Femur (tissue), 1 donor: ENCODE measurements at regions not wholly inside any gene's neighbourhood (a gene's known extent, or its start where the extent isn't known, plus 50 kb on each side); places are given as distances from the start of the nearest gene placed in this dataset.
A peak's percentile ranks its signal among the peaks of the same experiment; 100 is the strongest.

ENCODE experiments used
- DNase-seq: peaks from one replicate; pipeline ENCODE4 v3.0.0-alpha.2; 2017

DNA sequence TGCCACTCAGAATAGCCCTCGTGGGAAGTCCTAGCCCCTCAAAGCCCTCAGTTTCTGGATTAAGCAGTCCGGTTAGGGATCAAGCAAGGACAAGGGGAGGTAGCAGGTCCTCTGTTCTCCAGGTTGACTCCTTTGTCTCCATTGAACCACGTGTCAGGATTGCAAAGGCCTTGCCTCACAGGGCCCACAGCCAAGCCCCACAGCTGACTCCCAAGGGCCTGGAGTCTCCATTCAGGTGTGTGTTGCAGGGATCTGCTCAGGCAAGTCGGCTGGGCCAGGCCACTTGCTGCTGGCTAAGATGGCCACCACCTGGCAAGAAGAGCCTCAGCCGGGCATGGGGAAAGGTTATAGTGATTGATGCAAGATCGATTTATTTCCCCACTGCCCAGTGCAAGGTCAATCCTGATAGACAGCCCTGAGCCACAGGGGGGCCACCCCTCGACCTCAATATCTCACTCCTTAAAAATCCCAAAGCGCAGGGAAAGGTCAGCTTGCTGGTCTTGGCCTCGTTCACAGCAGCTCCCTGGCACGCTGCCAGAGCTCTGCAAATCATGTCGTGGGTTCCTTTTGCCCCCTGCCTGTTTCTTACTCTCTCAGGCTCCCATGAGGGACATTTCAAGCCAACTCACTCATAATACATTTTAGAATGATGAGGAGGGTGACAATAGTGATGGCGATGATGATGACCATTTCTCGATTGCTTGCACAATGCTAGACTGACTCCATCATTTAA lies 75.9 kb downstream of the EDN3 start:
- no peak for DNase-seq

DNA sequence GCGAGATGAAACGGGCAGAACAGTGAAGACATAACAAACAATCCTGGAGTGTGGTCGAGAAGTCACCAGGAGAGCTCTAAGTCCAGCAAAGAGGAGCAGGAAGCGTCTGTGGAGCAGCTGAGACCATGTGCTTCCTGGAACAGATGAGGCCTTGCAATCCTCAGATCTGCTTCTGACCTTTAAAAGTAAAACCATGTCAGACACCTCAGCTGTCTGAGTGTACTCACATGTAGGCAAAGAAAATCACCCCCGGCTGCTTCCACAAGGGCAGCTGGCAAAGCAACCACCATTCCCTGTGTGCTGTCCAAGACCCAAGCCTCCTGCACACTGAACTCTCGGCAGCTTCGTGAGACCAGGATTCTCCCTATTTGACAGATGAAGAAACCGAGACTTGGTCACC lies 76.6 kb downstream of the EDN3 start:
- no peak for DNase-seq

DNA sequence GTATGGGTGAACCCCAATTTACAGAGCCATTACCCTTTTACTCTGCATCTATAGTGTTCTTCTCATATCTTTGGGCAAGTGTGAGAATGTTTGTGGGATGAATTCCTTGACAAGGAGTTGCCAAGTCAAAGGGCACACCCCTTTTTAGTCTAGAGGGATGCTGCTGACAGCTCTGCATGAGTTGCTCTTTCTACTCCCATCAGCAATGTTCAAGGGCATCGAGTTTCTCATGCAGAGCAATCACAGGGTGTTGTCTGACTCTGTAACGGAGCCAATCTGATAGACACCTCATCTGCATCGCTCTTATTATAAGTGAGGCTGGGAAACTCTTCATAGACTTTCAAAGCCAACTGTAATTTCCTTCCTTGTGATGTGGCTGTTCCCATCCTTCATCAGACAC lies 77.4 kb downstream of the EDN3 start:
- no peak for DNase-seq

DNA sequence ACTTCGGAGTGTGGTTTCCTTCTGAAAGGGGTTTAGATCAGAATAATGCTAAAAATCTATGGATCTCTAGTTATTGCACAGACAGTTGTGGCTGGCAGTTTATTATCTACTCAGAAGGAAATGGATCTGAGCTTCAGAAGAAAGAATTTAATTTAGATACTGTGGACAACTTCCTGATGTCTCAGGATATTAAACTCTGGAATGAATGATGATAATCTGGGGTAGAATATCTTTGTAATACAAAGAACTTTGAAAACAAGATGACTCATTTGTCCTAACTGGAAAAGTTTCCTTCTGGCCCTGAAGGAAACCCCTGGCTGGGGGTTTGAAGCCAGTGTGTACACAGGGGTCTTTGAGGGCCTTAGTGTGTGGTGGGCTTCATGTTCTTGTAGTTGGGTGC lies 78.0 kb downstream of the EDN3 start:
- no peak for DNase-seq

DNA sequence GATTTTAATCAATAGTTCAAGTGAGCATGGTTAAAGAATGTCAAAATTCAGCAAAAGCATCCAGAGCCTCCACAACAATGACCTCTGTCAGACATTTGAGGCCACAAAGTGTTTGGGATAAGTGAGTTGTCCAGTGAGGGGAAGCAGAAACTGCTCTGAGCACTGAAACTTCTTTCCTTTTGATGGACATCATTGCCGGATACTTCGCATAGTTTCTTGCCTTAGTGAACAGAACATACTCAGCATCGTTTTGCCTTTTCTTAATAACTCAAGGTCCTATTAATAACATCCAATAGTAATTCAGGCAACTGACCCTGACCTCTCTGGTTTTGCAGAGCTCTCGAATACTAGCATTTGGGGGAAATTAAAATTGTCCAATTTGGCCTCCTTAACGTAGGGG lies 78.6 kb downstream of the EDN3 start:
- no peak for DNase-seq

DNA sequence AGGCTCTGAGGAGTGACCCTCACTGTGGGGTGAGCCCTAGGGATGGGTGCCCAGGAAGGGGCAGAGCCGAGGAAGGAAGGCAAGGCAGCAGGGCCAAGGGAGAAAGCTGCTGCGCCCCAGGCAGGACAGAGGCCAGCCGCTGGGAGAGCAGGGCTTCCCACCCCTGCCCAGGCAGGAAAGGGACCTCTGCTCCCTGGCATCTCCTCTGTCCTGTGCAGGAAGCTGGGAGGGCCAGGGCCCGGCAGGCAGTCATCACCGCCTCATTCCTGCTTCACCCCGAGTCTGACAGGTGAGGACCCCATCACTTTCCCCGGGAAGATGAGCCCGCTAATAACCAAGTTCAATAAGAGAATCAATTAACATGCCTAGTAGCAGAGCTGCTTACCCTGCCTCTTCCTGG lies 81.3 kb downstream of the EDN3 start:
- no peak for DNase-seq

DNA sequence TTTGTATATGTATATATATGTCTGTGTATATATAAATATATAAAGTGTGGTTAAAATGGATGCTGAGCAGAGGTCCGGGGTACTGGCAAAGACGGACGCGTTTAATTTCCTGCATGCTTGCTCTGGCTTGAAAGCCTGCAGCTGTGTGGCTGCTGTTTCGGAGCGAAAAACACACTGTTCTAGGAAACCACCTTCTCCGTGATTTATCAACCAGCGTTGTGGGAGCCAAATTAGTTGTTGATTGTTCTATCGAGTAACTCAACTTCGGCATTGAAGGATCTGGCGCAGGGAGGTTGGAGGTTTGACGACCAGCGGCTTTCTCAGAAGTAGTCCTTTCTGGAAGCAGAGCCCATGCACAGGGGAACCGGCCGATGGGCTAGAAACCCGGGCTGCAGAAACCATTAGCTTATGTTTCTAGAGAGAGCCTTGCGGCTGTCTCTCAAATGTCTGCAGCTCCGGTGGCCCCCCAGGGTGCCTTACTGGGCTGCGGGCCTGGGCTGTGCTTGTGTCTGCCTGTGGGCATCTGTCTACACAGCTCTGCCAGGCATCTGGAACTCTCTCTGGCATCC lies 81.8 kb downstream of the EDN3 start:
- no peak for DNase-seq

DNA sequence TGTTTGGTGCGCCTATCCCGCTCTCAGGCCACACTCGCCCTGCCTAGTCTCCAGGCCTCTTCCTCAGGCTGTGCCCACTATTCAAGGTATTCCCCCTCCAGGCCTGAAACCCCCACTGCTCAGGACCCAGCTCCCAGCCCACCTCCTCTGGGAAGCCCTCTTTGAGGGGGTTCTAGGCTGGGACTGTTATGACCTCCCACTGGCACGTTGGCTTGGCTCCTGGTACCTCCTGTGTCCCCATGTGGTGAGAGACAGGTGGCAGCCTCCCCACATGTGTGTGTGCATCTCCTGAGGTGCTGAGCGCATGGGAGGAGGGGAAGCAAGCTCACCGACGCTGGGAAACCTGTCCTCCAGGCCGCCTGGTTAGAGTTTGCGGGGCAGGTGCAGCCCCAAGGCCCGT lies 82.5 kb downstream of the EDN3 start:
- no peak for DNase-seq

DNA sequence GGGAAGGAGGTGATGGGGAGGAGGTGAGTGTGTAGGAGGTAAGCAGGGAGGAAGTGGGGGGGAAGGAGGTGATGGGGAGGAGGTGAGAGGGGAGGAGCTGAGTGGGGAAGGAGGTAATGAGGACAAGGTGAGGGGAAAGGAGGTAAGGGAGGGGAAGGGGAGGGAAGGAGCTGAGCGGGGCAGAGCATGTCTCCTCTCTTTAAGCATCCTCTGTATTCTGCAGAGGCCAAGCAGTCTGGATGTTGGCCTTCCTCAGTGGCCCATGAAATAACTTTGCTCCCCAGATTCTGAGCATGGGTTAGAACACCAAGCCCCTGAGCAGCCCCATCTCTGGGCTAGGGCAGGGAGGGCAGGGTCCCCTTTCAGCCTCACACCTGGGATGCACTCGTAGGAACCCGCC lies 84.6 kb downstream of the EDN3 start:
- DNase-seq: no peak

DNA sequence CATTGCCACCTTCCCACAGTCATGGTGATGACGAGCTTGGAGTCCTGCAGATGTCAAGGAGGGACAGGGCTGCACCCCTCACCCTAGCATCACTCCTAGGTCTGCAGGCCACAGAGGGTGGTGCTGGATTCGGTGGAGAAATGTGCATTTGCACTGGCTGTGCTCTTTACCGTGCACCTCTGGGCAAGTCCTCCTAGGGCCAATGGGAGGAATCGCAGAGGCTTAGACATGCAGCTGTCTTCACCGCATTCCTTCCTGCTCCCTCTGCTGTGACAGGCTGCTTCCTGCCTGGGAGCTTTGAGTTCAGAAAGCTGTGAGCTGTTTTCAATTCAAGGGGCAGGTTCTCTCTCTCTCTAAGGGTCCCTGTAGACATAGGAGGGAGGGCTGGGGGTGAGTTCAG lies 85.1 kb downstream of the EDN3 start:
- peak; percentile 65 for DNase-seq

DNA sequence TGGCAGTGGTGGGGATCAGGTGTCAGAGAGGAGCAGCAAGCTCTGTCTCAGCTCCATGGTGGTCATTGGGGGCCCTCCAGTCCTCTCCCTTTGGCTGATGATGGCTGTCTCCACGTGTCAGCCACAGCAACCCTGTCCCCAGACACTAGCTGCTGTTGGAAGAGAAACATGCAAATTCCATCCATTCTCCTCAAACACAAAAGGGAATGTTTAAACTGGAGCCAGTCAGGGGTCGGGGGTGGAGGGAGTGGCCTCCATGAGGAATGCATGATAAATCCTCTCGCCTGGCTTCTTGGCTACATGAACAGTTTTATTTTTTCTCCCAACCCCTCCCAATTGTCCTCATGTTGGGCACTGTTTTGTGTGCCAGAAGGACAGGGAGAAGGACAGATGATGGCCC lies 86.4 kb downstream of the EDN3 start:
- peak; percentile 60 for DNase-seq

DNA sequence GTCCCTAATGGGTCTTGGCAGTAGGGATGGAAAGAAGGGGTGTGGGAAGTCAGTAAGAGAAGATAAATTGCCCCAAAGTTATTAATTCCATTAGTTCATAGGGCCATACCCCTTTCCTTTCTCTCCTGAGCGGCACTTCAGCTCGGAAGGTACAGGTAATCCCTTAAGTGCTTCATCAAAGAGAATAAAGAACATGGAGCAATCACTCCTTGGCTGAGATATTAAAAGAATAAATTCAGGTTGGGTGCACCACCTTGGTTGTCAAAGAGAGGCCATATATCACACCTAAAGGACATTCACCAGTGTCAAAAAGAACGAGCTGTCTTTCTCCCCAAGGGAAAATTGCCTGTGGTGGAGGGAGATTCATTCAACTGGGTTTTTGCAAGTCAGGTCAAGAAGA lies 87.5 kb downstream of the EDN3 start:
- no peak for DNase-seq

DNA sequence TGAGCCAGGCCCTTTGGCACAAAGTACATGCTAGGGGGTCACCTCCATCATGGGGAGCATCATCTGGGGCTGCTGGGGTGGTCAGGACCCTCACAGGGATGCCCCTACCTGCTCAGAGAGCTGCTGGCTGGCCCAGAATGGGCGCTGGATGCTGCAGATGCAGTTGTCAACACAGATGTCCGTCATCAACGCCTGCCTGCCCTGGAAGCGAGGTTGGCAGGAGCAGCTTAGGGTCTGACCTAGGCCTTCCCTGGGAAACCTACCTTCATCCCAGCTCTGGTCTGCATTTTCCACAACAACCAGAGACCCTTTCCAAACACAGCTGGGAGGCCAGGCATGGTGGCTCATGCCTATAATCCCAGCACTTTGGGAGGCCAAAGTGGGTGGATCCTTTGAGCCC lies 88.0 kb downstream of the EDN3 start:
- DNase-seq: no peak

DNA sequence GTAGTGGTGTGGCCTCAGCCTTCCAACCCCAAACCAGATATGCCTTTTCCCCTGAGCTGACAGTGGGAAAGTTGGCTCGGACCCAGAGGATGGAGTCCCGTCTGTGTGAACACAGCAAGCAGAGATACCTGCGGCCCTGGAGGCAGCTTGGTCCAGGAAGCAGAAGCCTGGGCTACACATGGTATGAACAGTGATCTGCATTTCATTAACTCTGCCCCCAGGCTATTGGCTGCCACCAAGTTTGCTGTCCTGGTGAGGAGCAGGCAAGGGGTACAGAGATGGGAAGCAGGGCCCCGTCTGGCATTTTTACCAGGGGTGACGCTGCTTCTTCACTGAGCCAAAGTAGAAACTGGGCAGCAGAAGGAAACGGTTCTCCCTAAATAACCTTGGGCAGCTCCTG lies 90.0 kb downstream of the EDN3 start:
- no peak for DNase-seq

DNA sequence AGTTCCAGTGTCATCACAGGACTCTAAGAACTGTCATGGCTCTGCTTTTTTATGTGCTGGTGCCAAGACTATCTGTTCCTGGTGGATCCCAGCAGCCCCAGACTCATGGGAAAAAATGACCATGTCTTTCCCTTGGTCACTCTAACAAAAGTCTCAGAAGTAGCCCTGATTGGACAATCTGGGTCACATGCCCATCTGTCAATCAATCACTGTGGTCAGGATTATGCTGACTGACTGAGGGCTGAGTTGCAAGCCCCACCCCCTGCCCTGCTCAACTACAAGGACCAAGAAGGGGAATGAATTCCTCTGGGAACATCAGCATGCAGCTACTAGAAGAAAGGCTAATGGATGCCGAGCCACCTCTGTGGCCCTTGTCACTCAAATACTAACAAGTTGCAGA lies 91.6 kb downstream of the EDN3 start:
- DNase-seq: no peak

DNA sequence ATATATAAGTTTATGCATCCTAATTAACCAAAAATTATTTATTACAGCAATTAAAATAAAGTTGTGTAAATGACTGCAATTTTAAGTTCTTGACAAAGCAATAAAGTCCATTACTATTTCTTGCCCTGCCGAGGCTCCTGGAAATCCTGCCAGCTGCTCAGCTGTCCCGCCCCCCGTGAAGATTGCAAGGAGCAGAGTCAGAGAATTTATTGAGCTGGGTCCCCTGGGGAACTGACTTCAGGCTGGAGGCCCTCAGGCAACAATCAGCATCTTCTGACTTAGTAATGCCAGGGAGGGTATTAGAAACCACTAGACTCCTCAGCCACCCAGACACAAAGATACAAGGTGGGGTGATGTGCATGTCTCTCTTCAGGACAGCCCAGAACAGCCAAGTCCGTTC lies 92.3 kb downstream of the EDN3 start:
- no peak for DNase-seq

DNA sequence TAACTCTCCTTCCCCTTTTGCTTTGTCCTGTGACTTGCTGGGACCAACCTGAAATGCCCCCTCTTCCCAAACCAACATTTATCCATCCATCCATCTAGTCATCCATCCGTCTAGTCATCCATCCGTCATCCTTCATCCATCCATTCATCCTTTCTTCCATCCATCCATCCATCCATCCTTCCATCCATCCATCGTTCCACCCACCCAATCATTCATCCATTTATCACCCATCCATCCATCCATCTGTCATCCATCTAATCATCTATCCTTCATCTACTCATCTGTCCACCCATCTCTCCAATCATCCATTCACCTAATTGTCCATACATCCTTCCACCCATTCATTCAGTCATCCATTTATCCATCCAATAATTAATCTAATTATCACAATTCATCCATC lies 92.7 kb downstream of the EDN3 start:
- DNase-seq: no peak

DNA sequence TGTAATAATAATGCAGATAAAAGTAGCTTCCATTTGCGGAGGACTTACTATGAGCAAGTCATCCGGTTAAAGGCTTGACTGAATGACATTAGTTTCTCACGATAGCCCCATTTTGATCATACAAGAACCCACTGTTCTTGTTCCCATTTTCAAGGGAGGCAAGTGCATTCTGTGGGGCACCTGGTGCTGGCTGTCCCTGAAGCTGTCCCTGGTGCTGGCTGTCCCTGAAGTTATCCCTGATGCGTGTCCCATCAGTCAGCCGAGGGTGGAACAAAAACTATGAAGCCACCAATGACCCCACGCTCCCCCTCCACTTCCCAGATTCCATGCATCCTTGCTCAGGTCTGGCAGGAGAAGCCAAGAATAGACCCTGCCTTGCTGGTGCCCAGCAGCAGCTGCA lies 95.3 kb downstream of the EDN3 start:
- no peak for DNase-seq

DNA sequence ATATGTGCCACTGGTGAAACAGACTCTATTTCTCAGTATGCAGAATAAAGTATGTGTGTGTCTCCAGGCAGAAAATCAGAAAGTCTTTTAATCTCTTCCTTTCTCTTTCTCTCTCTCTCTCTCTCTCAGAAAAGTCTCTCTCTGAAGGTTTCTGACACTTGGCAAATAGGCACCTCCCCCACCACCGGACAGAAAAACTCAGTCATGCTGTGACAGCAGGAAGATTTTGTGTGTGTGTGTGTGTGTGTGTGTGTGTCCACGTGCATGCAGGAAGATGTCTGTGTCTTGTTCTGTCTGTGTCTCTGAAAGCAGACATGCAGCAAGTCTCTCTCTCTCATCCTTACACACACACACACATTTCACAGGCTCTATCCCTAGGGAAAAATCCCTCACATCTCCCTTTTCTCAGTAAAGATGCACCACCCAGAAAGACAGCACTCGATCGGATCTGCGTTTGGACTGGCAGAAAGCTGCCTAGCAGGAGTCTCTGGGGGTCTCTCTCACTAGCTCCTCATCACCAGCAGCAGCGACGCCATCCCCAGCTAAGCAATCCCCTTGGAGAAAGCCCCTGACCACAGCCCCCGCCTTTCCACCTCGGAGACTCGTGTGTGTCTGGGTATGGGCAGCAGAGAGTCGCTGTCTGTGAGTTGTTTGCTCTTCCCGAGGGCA lies 98.3 kb downstream of the EDN3 start:
- DNase-seq: no peak

DNA sequence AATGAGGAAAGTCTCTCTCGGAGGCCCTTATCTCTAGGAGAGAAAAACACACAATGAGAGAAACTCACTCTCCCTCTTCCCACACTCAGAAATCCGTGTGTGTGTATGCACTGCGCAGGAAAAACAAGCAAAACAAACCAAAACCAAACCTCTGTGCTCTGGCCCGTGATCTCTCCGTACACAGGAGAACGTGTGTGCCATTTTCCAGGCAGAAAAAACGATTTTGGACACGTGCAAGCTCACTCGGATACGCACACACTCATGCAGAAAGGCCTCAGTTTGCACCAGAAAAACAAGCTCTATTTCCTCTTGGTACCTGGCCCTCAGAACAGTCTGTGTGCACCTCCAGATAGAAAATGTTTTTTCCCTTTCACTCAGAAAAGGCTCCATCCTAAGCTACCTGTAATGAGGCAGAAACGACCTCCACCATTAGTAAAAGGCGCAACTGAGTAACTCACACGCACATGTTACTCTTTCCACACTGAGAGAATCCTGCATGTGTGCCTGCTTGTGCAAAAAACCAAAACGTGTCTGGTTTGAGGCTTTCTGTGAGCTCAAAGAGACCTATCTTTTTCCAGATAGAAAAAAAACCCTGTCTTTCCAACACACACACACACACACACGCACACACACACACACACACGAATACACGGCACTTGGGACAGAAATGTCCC lies 99.2 kb downstream of the EDN3 start:
- no peak for DNase-seq

DNA sequence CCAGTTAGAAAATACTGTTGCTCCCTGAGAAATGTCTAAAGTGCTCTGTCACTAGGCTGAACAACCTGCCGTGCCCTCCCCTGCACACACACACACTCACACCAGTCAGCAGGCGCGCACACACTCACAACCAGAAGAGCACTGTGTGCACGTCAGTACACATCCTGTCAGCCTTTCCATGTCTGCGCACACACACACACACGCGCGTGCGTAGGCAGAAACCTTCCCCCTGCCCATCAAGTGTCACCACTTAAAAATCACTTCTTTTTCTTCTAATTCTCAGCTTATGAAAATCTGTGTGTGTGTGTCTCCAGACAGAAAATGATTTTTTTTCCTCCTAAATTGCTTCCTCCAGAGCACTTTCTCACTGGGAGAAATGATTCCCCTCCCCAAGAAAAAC lies 100.3 kb downstream of the EDN3 start:
- DNase-seq: no peak

DNA sequence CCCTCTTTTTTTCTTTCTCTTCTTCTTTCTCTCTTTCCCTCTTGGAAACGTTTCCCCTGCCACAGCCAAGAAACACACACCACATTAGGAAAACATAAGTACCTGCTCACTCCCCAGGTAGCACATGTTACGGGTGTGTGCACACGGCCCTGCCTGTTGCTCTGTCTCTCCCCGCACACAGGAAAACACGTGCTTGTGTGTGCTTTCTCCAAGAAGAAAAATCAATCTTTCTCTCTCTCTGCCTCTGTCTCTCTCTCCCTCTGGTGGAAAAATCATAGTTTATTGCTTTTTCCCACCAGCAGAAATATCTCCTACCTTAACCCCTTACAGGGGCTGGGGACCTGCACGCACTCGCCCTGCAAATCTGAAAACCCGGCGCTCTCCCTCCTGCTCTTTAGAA lies 102.3 kb downstream of the EDN3 start:
- no peak for DNase-seq

DNA sequence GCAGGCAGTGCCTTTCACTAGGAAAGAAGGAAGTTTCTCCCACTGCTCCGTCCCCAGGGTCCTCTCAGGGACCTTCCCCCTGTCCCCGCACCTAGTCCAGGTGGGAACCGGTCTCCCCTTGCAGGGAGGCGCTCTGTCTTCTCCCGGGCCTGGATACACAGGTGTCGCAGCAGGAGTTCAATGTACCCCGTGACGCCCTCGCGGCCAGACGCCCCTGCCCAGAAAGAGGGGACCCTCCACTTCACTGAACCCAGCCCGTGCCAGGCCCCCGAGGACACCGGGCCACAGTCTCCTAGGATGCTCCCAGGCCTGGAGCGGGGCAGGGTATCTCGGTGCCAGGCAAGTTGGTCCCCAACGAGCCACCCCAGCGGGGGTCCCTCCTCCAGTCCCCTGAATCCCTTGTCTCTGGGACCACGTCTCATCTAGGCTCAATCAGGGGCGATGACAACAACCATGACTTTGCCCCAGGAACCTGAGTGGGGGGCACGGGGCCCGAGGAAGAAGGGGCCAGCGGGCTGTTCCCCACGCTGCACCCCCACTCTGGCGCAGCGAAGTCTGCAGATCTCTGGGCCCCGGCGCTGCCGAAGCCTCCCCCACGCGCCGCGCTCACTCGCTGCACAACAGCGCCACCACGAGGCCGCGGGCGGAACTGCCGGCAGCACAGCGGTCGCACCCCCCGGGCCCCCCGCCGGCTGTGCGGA lies 103.0 kb downstream of the EDN3 start:
- DNase-seq: peak; percentile 87

DNA sequence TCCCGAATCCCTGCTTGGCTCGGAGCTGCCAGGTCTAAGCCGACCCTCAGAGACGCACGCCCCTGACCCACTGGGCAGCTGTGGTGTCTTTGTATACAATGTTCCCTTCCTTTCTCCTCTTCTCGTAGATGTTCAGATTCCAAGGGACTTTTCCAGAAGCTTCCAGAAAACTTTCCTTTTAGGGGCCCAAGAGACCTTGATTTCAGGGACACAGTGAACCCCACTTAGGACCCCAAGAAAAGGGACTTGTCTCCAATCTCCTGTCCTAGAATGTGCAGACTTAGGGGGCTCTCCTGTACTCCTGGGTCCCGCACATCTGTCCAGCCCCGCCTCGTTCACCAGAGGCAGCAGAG lies 103.5 kb downstream of the EDN3 start:
- DNase-seq: no peak
